WERI-Rb-1 (cell line): ENCODE measurements at regions not wholly inside any gene's neighbourhood (a gene's known extent, or its start where the extent isn't known, plus 50 kb on each side); places are given as distances from the start of the nearest gene placed in this dataset.
A peak's percentile ranks its signal among the peaks of the same experiment; 100 is the strongest.

ENCODE experiments used
- DNase-seq: peaks from one replicate; pipeline ENCODE4 v3.0.0-alpha.2; 2020
- H3K27ac ChIP-seq: fragments of 250-450 bp; sonication (Bioruptor Pico); 2 replicates; pipeline ENCODE4 v1.5.1; 2020; ENCODE audit warnings: mild to moderate bottlenecking, moderate library complexity
- H3K27me3 ChIP-seq: fragments of 250-450 bp; sonication (Bioruptor Pico); 2 replicates; pipeline ENCODE4 v1.5.1; 2021; ENCODE audit warnings: mild to moderate bottlenecking, low read depth, moderate library complexity; ENCODE audit not compliant: insufficient read depth, severe bottlenecking
- H3K36me3 ChIP-seq: fragments of 250-450 bp; sonication (Bioruptor Pico); 2 replicates; pipeline ENCODE4 v1.5.1; 2020; ENCODE audit warnings: mild to moderate bottlenecking, moderate library complexity
- H3K4me3 ChIP-seq: 2 replicates; pipeline ENCODE4 v1.5.1; 2011; ENCODE audit warnings: low read depth, mild to moderate bottlenecking, control low read depth, low read length
- H3K9me3 ChIP-seq: fragments of 250-450 bp; sonication (Bioruptor Pico); 2 replicates; pipeline ENCODE4 v1.5.1; 2021; ENCODE audit warnings: mild to moderate bottlenecking, moderate library complexity; ENCODE audit not compliant: severe bottlenecking
- TF ChIP-seq, protein P1 (sequence below): IDR thresholded peaks from 2 replicates; pipeline ENCODE4 v1.5.1; 2011; ENCODE audit warnings: low read depth, mild to moderate bottlenecking, control low read depth, inconsistent platforms, low read length

DNA sequence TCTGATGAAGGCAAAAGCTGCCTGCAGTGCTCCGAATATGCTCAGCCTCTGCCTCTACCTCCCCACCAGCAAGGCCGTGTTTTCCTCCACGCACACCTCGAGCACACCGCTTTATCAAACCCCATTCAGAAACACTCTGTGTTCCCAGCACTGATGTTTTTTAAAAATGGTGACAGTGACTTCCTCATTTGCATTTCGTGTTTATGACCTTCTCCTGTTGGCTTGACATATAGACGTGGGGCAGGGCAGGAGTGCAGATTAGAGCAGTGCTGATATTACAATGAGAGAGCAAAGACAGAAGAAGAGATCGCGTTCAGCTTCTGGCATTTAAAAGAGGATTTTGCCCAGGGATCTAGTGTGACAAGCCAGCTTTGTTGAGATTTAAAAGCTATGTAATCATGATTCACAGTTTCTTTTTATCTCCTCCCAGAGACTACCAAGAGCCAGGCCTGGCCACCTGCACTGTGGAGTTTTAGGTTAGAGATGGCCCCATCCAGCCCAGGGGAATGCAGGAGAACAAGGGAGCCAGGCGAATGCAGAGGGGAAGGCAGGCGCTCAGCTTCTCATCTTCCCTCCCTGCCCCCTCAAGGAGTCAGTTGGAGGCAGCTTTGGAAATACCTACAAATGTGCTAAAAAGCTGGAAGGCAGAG lies 61.5 kb upstream of the NEDD4L start:
- Histone ChIP-seq H3K27me3 (no peaks in the 10 kb centered on the region), H3K36me3 (no peaks in the 10 kb centered on the region), H3K4me3 (no peak overlapping the region), H3K27ac (peak overlapping the region; percentile 42), H3K9me3 (no peaks in the 10 kb centered on the region)
- peak; percentile 52 for DNase-seq
- TF ChIP-seq, protein P1, sequence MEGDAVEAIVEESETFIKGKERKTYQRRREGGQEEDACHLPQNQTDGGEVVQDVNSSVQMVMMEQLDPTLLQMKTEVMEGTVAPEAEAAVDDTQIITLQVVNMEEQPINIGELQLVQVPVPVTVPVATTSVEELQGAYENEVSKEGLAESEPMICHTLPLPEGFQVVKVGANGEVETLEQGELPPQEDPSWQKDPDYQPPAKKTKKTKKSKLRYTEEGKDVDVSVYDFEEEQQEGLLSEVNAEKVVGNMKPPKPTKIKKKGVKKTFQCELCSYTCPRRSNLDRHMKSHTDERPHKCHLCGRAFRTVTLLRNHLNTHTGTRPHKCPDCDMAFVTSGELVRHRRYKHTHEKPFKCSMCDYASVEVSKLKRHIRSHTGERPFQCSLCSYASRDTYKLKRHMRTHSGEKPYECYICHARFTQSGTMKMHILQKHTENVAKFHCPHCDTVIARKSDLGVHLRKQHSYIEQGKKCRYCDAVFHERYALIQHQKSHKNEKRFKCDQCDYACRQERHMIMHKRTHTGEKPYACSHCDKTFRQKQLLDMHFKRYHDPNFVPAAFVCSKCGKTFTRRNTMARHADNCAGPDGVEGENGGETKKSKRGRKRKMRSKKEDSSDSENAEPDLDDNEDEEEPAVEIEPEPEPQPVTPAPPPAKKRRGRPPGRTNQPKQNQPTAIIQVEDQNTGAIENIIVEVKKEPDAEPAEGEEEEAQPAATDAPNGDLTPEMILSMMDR, result no peak

DNA sequence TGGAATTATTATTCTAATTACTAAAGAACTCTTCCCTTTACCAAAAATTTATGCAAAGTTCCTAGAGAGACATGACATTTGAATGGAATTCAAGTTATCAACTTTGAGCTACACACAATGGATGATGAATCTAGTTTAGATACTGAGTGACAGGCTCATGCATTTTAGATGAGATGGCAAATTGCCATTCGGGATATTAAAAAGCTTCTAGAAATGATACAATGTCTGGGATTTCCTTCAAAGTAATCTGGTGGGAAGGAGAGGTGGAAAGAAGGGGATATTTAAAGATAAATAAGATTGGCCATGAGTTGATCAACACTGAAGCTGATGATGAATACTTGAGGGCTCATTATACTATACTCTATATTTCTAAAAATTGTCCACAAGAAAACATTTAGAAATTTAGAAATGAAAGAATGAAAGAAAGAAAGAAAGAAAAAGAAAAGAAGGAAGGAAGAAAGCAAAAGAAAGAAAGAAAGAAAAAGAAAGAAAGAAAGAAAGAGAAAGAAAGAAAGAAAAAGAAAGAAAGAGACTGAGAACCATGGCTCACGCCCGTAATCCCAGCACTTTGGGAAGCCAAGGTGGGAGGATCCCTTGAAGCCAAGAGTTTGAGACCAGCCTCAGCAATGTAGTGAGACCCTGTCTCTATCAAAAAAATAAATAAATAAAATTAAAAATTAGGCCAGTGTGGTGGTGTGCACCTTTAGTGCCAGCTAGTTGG lies 62.6 kb upstream of the NEDD4L start:
- Histone ChIP-seq H3K27ac (no peak overlapping the region), H3K27me3 (no peaks in the 10 kb centered on the region)
- DNase-seq, result no peak

DNA sequence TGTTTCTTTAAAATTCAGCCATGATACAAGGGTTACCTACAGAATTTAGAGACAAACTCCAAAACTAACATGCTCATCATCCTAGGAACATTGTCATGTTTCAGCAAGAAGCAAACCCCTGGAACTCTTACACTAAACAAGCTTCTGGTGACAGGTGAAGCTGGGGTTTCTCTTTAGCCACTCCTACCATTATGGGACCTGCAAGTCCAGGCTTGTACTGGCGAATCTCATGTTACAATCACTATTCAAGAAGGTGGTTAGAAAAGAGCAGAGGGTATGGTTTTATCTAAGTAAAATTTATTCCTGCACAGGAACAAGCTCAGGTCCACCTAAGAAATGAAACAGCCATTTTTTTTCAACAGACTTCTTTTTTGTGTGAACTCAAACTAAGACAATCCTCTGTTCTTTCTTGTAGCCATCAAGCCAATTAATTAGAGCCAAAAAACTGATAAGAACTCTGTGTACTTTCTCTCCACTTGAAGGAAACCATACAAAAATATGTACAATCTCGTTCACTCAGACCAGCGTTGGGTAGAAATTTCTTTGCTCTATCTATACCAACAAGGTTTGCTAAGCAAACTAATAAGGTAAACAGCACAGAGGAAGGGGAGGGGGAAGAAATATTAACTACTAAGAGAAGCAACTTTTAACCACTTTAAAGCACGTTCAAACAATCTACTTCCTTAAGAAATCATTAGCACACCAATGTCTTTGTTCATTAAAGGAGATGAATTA lies 63.3 kb upstream of the NEDD4L start:
- H3K9me3 ChIP-seq, result no peaks in the 10 kb centered on the region
- TF ChIP-seq, protein P1, result no peak
- H3K4me3 ChIP-seq, result no peak overlapping the region
- DNase-seq, result peak; percentile 39
- H3K27ac ChIP-seq, result peak overlapping the region; percentile 37
- H3K36me3 ChIP-seq, result no peaks in the 10 kb centered on the region
- no peaks in the 10 kb centered on the region for H3K27me3 ChIP-seq

More for the DNA sequence above, 62.6 kb upstream of the NEDD4L start:
- H3K9me3 ChIP-seq, result no peaks in the 10 kb centered on the region
- H3K36me3 ChIP-seq, result no peaks in the 10 kb centered on the region
- no peak overlapping the region for H3K4me3 ChIP-seq
- TF ChIP-seq, protein P1, result no peak

DNA sequence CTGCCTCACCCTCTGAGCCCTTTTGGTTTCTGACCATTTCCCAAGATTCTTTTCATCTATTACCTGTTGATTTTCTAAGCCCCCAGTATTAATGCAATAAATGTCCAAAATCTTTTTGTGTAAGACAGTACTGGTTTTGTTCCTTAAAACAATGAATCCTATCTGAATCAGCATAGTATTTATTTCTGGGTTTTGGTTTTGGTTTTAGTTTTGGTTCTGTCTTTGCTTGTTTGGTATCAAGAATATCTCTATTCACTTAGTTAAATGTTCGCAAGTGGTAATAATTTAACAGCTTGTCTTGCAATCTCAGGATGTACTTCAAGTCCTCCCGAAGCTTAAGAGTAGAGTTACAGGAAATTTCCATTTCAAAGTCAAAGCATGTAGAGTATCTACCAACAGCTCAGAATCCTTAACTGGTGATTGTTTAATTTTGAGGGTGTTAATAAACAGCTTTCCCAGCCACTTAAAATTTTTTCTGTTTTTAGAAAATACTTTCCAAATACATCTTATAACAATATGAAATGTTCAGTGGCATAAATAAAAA lies 67.7 kb upstream of the NEDD4L start:
- H3K4me3 ChIP-seq, result no peak overlapping the region
- no peaks in the 10 kb centered on the region for H3K27me3 ChIP-seq
- no peak for DNase-seq
- TF ChIP-seq, protein P1, result no peak
- no peaks in the 10 kb centered on the region for H3K36me3 ChIP-seq
- no peaks in the 10 kb centered on the region for H3K9me3 ChIP-seq
- no peak overlapping the region for H3K27ac ChIP-seq

DNA sequence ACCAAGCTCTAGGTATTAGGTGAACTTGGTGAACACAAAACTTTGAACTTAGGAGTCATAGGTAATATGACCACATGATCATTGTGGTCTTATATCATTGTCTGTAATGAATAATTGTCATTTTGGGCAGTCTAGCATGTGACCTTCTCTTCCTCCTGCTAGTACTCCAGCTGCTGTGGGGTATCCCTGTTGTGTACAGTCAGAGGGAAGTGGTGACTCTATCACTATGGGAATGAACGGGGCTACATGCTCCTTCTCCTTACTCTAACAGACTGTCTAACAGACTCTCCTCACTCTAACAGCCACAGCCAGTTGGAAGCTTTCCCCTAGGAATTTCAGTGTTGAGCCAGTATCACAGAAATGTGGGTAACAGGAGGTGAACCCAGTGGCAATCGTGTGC lies 68.2 kb upstream of the NEDD4L start:
- Histone ChIP-seq H3K9me3 (no peaks in the 10 kb centered on the region), H3K36me3 (no peaks in the 10 kb centered on the region), H3K4me3 (no peak overlapping the region), H3K27me3 (no peaks in the 10 kb centered on the region), H3K27ac (no peak overlapping the region)
- no peak for DNase-seq
- TF ChIP-seq, protein P1, result no peak
